IMR-90 (cell line): ENCODE measurements at regions not wholly inside any gene's neighbourhood (a gene's known extent, or its start where the extent isn't known, plus 50 kb on each side); places are given as distances from the start of the nearest gene placed in this dataset.

Source experiments
- ATAC-seq: fragments of 200-7000 bp; cut with Tn5 transposase; 2 replicates; pipeline ENCODE4 v1.9.1; 2020; ENCODE audit warnings: low read depth, mild to moderate bottlenecking, moderate library complexity
- BruUV-seq: library from RNA; stranded (reverse); fragments of 400-500 nt; replicated peaks from 2 replicates; lab custom pipeline; 2021; lab: Mats Ljungman, UMichigan
- CTCF ChIA-PET: fragments of 300-600 bp; formaldehyde crosslinking; extraction: SDS; loops from one replicate; lab custom pipeline; 2021; ENCODE audit warnings: antibody characterized with exemption; lab: Yijun Ruan, JAX
- POLR2A ChIA-PET: fragments of 300-600 bp; sonication (Branson Sonifier 250); formaldehyde crosslinking; loops from one replicate; lab custom pipeline; 2022; ENCODE audit warnings: antibody characterized with exemption; ENCODE audit not compliant: unreplicated experiment; lab: Charles Lee
- DNase-seq: peaks from one replicate; pipeline ENCODE4 v3.0.0; 2013
- H2AFZ ChIP-seq: replicated peaks from 2 replicates; pipeline ENCODE3; 2013; ENCODE audit warnings: low read length, mild to moderate bottlenecking; ENCODE audit not compliant: poor library complexity
- H2AK5ac ChIP-seq: 2 replicates; pipeline ENCODE4 v1.6.1; 2013; ENCODE audit warnings: low read depth, low read length, inconsistent platforms
- H2AK9ac ChIP-seq: replicated peaks from 2 replicates; pipeline ENCODE3; 2013; ENCODE audit warnings: mild to moderate bottlenecking, low read depth, low read length, moderate library complexity; ENCODE audit not compliant: poor library complexity
- H2BK120ac ChIP-seq: 2 replicates; pipeline ENCODE4 v1.6.1; 2013; ENCODE audit warnings: low read depth, low read length, inconsistent platforms
- H2BK15ac ChIP-seq: 3 replicates; pipeline ENCODE4 v1.6.1; 2013; ENCODE audit warnings: low read depth, low read length, inconsistent platforms
- H2BK20ac ChIP-seq: 2 replicates; pipeline ENCODE4 v1.6.1; 2013; ENCODE audit warnings: low read depth, mild to moderate bottlenecking, inconsistent platforms, low read length, moderate library complexity
- H2BK5ac ChIP-seq: 2 replicates; pipeline ENCODE4 v1.6.1; 2013; ENCODE audit warnings: mild to moderate bottlenecking, low read depth, low read length, inconsistent platforms; ENCODE audit not compliant: poor library complexity, severe bottlenecking
- H3K14ac ChIP-seq: replicated peaks from 2 replicates; pipeline ENCODE4 v1.6.1; 2013; ENCODE audit warnings: low read depth, low read length, inconsistent platforms
- H3K18ac ChIP-seq: 2 replicates; pipeline ENCODE4 v1.6.1; 2013; ENCODE audit warnings: low read depth, low read length, control low read depth
- H3K23ac ChIP-seq: 2 replicates; pipeline ENCODE4 v1.6.1; 2013; ENCODE audit warnings: low read depth, low read length, inconsistent platforms
- H3K27ac ChIP-seq: 2 replicates; pipeline ENCODE4 v1.5.1; 2013; ENCODE audit warnings: mild to moderate bottlenecking, control low read depth, low read length; ENCODE audit not compliant: insufficient read depth
- H3K27me3 ChIP-seq: 2 replicates; pipeline ENCODE4 v1.6.1; 2013; ENCODE audit warnings: low read length; ENCODE audit not compliant: control insufficient read depth, insufficient read depth
- H3K36me3 ChIP-seq: 2 replicates; pipeline ENCODE4 v1.6.1; 2013; ENCODE audit warnings: low read length, mixed read lengths; ENCODE audit not compliant: control insufficient read depth, insufficient read depth
- H3K4ac ChIP-seq: 2 replicates; pipeline ENCODE4 v1.6.1; 2013; ENCODE audit warnings: low read depth, low read length, inconsistent platforms
- H3K4me1 ChIP-seq: 2 replicates; pipeline ENCODE4 v1.6.1; 2013; ENCODE audit warnings: low read length, mixed read lengths; ENCODE audit not compliant: control insufficient read depth, insufficient read depth
- H3K4me2 ChIP-seq: 2 replicates; pipeline ENCODE4 v1.6.1; 2013; ENCODE audit warnings: low read depth, mild to moderate bottlenecking, control low read depth, low read length, moderate library complexity
- H3K4me3 ChIP-seq: 2 replicates; pipeline ENCODE4 v1.5.1; 2013; ENCODE audit warnings: low read depth, mild to moderate bottlenecking, control low read depth, low read length, moderate library complexity; ENCODE audit not compliant: insufficient read depth
- H3K56ac ChIP-seq: 2 replicates; pipeline ENCODE4 v1.6.1; 2013; ENCODE audit warnings: low read length, inconsistent platforms; ENCODE audit not compliant: insufficient read depth; ENCODE audit errors: extremely low read depth
- H3K79me1 ChIP-seq, 2 experiments: 2 replicates each; pipeline ENCODE4 v1.6.1; 2013; ENCODE audit warnings: low read length in 2 of 2, inconsistent platforms in 1 of 2, low read depth in 1 of 2
- H3K9ac ChIP-seq: 2 replicates; pipeline ENCODE4 v1.6.1; 2013; ENCODE audit warnings: low read depth, low read length, control low read depth
- H3K9me1 ChIP-seq: 2 replicates; pipeline ENCODE4 v1.6.1; 2013; ENCODE audit warnings: low read length, inconsistent platforms; ENCODE audit not compliant: insufficient read depth
- H3K9me3 ChIP-seq: 2 replicates; pipeline ENCODE4 v1.6.1; 2013; ENCODE audit warnings: low read length; ENCODE audit not compliant: control insufficient read depth, insufficient read depth
- H4K20me1 ChIP-seq: 2 replicates; pipeline ENCODE4 v1.6.1; 2013; ENCODE audit warnings: low read length, inconsistent platforms; ENCODE audit not compliant: insufficient read depth
- H4K5ac ChIP-seq: 2 replicates; pipeline ENCODE4 v1.6.1; 2013; ENCODE audit warnings: mild to moderate bottlenecking, low read depth, low read length, control low read depth
- H4K8ac ChIP-seq, 2 experiments: 2 replicates each; pipeline ENCODE4 v1.6.1; 2013; ENCODE audit warnings: low read depth in 2 of 2, low read length in 2 of 2, control low read depth in 1 of 2, inconsistent platforms in 1 of 2
- H4K91ac ChIP-seq: 2 replicates; pipeline ENCODE4 v1.6.1; 2013; ENCODE audit warnings: low read depth, low read length, inconsistent platforms; ENCODE audit not compliant: insufficient read depth
- BHLHE40 ChIP-seq: fragments of 150-350 bp; IDR thresholded peaks from 2 replicates; pipeline ENCODE4 v1.6.1; 2016; ENCODE audit warnings: mild to moderate bottlenecking, low read depth, low read length
- CEBPB ChIP-seq: IDR thresholded peaks from 2 replicates; pipeline ENCODE4 v1.6.1; 2012; ENCODE audit warnings: low read depth, low read length, improper control_type of control experiment
- CHD1 ChIP-seq: IDR thresholded peaks from 2 replicates; pipeline ENCODE4 v1.6.1; 2012; ENCODE audit warnings: low read depth, low read length, improper control_type of control experiment
- CTCF ChIP-seq: conservative IDR thresholded peaks from 2 replicates; pipeline ENCODE4 v1.5.1; 2012; ENCODE audit warnings: mild to moderate bottlenecking, low read depth, low read length, improper control_type of control experiment
- ELK1 ChIP-seq: fragments of 150-350 bp; IDR thresholded peaks from 2 replicates; pipeline ENCODE4 v1.6.1; 2016; ENCODE audit warnings: low read depth, mild to moderate bottlenecking, low read length, moderate library complexity, borderline replicate concordance
- FOS ChIP-seq: fragments of 150-350 bp; IDR thresholded peaks from 2 replicates; pipeline ENCODE4 v1.6.1; 2016; ENCODE audit warnings: low read depth, low read length
- MAFK ChIP-seq: IDR thresholded peaks from 2 replicates; pipeline ENCODE4 v1.6.1; 2012; ENCODE audit warnings: low read depth, low read length, improper control_type of control experiment
- MAZ ChIP-seq: IDR thresholded peaks from 2 replicates; pipeline ENCODE4 v1.6.1; 2012; ENCODE audit warnings: low read depth, mild to moderate bottlenecking, low read length, improper control_type of control experiment, moderate library complexity, borderline replicate concordance
- MXI1 ChIP-seq: IDR thresholded peaks from 2 replicates; pipeline ENCODE4 v1.6.1; 2012; ENCODE audit warnings: low read depth, mild to moderate bottlenecking, low read length, moderate library complexity, borderline replicate concordance
- NFE2L2 ChIP-seq: fragments of 150-350 bp; IDR thresholded peaks from 2 replicates; pipeline ENCODE4 v1.6.1; 2016; ENCODE audit warnings: low read depth, mild to moderate bottlenecking, low read length
- POLR2A ChIP-seq: IDR thresholded peaks from 2 replicates; pipeline ENCODE4 v1.6.1; 2012; ENCODE audit warnings: mild to moderate bottlenecking, low read depth, low read length
- RAD21 ChIP-seq: IDR thresholded peaks from 2 replicates; pipeline ENCODE4 v1.6.1; 2012; ENCODE audit warnings: low read length, improper control_type of control experiment
- RCOR1 ChIP-seq: IDR thresholded peaks from 2 replicates; pipeline ENCODE4 v1.6.1; 2012; ENCODE audit warnings: mild to moderate bottlenecking, low read length, improper control_type of control experiment; ENCODE audit not compliant: insufficient replicate concordance
- SMC3 ChIP-seq: fragments of 150-350 bp; IDR thresholded peaks from 2 replicates; pipeline ENCODE4 v1.6.1; 2016; ENCODE audit warnings: low read depth, mild to moderate bottlenecking, antibody characterized with exemption, low read length, moderate library complexity
- USF2 ChIP-seq: fragments of 150-350 bp; IDR thresholded peaks from 2 replicates; pipeline ENCODE4 v1.6.1; 2017; ENCODE audit warnings: mild to moderate bottlenecking, antibody characterized with exemption, low read length, low read depth
- WGBS, 2 experiments: methylation state at CpG; one replicate each; pipeline versions ENCODE4 v1.1.5 to v1.1.7; 2013; ENCODE audit warnings: missing lambda C conversion rate in 2 of 2; ENCODE audit not compliant: insufficient read length in 1 of 2; ENCODE audit errors: extremely low coverage in 2 of 2; 5-methylcytosine and 5-hydroxymethylcytosine counted together
- dilution Hi-C: fragments of 300-500 bp; cut with HindIII; formaldehyde crosslinking; loops from one replicate; pipeline ENCODE4 v1.14.3; 2018; ENCODE audit warnings: low sequenced_read_pairs; ENCODE audit not compliant: unreplicated experiment
- in situ Hi-C: fragments of 300-500 bp; cut with MboI; formaldehyde crosslinking; loops from 3 replicates; pipeline ENCODE4 v1.14.3; 2019; ENCODE audit warnings: low sequenced_read_pairs, inconsistent platforms, mixed read lengths
- intact Hi-C: fragments of 100-400 bp; cut with micrococcal nuclease; formaldehyde crosslinking; loops from 2 replicates; pipeline ENCODE4 v1.10.0; 2022

- no peak overlapping the region for H2AFZ ChIP-seq
- no peak for TF ChIP-seq MAZ
- no peak for TF ChIP-seq ELK1
- no peak for TF ChIP-seq SMC3
- TF ChIP-seq MXI1: no peak
- no peak for TF ChIP-seq RCOR1
- no peak for TF ChIP-seq CTCF
- no peak for TF ChIP-seq CEBPB
- TF ChIP-seq BHLHE40: no peak
- TF ChIP-seq FOS: no peak
- TF ChIP-seq NFE2L2: no peak
- no peak for TF ChIP-seq USF2
- TF ChIP-seq POLR2A: no peak
- no peak for TF ChIP-seq CHD1
- no peak for TF ChIP-seq RAD21
- TF ChIP-seq MAFK: no peak
- H2AK9ac ChIP-seq: no peak overlapping the region
- H4K8ac ChIP-seq: no peak overlapping the region
- 100% methylated on average over 2 of the region's 4 CpGs; no CpG with 5 or more reads in 1 of the 2 experiments for WGBS, 2 experiments
- H2BK5ac ChIP-seq: no peak overlapping the region
- no peak overlapping the region for H3K14ac ChIP-seq
- H3K27ac ChIP-seq: no peak overlapping the region
- ATAC-seq (no peak), DNase-seq (no peak)
- H2BK20ac ChIP-seq: no peak overlapping the region
- no peak overlapping the region for H3K9ac ChIP-seq
- no peaks in the 10 kb centered on the region for H3K36me3 ChIP-seq
- H4K91ac ChIP-seq: no peak overlapping the region
- no peaks in the 10 kb centered on the region for H4K20me1 ChIP-seq
- no peak overlapping the region for H2AK5ac ChIP-seq
- dilution Hi-C loops (no loop called here), in situ Hi-C loops (no loop called here), intact Hi-C loops (no loop called here)
- peaks cover 2% of the 10 kb centered on the region; the same call in 1 of the 2 replicates for H3K27me3 ChIP-seq
- POLR2A ChIA-PET: interaction anchor here (0.6 kb wide), 1 partner anchor 26 kb away, joined by 3 read pairs; no protein-coding TSS in a partner anchor
- peaks cover 3% of the 10 kb centered on the region; the same call in 1 of the 2 replicates for H3K4me1 ChIP-seq
- no peak overlapping the region for H3K56ac ChIP-seq
- no peak overlapping the region for H4K5ac ChIP-seq
- no peak overlapping the region for H2BK15ac ChIP-seq
- no peaks in the 10 kb centered on the region for H3K79me1 ChIP-seq
- no peak overlapping the region for H3K23ac ChIP-seq
- BruUV-seq: no TSS peak
- no peaks in the 10 kb centered on the region for H3K9me1 ChIP-seq
- CTCF ChIA-PET: interaction anchor here (1.1 kb wide), 1 partner anchor 16 kb away, joined by 3 read pairs; no protein-coding TSS in a partner anchor
- no peak overlapping the region for H3K18ac ChIP-seq
- no peak overlapping the region for H2BK120ac ChIP-seq
- H3K4me3 ChIP-seq: no peak overlapping the region
- H3K9me3 ChIP-seq: no peaks in the 10 kb centered on the region
- H3K4me2 ChIP-seq: no peak overlapping the region
- no peak overlapping the region for H3K4ac ChIP-seq
Observed at GRCh38 chr2:217011576-217011975, 151.7 kb upstream of the TNP1 start.
